ENCODE measurements at regions not wholly inside any gene's neighbourhood (a gene's known extent, or its start where the extent isn't known, plus 50 kb on each side); places are given as distances from the start of the nearest gene placed in this dataset.
A peak's percentile ranks its signal among the peaks of the same experiment; 100 is the strongest.
"Not testable (repeated sequence)": the region's sequence is repeated elsewhere in the genome, so short reads cannot be mapped to it uniquely, and the experiment has no call there.

DNA sequence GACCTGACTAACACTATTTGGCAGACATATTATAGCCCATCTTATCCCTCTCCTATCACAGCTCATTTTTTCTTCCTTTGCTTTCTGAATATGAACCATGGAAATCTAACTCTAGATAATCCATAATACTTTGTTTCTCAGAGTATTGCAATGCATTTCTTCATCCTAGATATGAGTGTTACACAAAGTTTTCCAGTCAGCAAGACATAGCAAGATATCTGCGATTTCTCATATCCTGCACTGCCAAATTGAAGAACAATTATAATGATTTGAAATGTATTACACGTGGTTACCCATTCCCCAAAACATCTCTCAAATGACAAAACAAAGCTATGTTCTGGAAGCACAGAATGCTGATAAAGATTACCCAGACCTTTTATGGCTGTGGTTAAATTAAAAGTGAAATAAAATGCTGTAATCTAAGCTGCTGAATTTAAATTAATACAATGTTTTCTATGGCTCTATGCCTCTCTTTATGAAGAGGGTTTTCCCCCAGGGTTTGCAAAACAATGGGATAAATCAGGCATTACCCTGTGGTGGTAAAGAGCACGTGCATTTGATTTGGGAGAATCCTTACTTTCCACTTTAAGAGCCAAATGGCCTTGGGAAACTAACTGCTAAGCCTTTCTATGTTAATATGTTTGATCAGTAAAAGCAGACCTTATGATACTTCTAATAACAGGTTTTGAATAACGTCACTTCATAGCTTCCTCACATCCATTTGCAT, 1291.0 kb upstream of the CNTN5 start:
- in situ Hi-C loops (cut with MboI; ENCODE audit: low pct_unique_long_range_greater_than_20kb, low sequenced_read_pairs): no loop called here
- DNase-seq: no peak

GRCh38 chr11:97732011-97732632, 1288.6 kb upstream of the CNTN5 start:
- in situ Hi-C loops (cut with MboI; ENCODE audit: low pct_unique_long_range_greater_than_20kb, low sequenced_read_pairs): no loop called here
- DNase-seq: no peak

- no peak for DNase-seq
- in situ Hi-C loops (cut with MboI; ENCODE audit: low pct_unique_long_range_greater_than_20kb, low sequenced_read_pairs): no loop called here
These were observed 1282.0 kb upstream of the CNTN5 start for GRCh38 chr11:97738751-97739150.

- in situ Hi-C loops (cut with MboI; ENCODE audit: low pct_unique_long_range_greater_than_20kb, low sequenced_read_pairs): no loop called here
- DNase-seq: peak; percentile 7
These were observed 1280.6 kb upstream of the CNTN5 start for GRCh38 chr11:97739932-97740800.

- in situ Hi-C loops (cut with MboI; ENCODE audit: low pct_unique_long_range_greater_than_20kb, low sequenced_read_pairs): no loop called here
- DNase-seq: no peak
These were observed 1280.0 kb upstream of the CNTN5 start for GRCh38 chr11:97740801-97741151.

- in situ Hi-C loops (cut with MboI; ENCODE audit: low pct_unique_long_range_greater_than_20kb, low sequenced_read_pairs): no loop called here
- DNase-seq: no peak
These were observed 1278.0 kb upstream of the CNTN5 start for GRCh38 chr11:97742717-97743116.

DNA sequence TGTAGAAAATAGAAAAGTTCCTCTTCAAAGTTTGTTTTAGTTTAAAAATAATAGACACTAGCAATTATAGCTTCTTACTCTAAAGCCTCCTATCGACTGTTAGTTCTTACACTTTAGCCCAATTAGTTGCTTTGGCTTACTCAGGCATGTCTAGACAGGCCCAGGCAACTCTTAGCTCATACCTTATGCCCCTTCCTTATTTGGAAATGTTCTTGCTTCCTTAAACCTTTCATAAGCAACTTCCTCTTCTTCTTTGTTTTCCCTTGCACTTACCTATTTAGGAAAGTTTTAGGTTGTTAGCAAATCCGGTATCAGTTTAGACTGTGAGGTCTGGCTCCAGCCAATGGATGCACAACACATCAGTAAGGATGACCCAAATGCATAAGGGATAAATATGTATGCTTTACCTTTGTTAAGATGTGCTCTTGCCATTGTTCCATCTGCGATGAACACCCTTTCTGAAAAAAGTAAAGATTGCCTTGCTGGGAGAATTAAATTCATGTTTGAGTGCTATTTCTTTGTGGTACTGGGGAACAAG, 1277.5 kb upstream of the CNTN5 start:
- peak; percentile 73 for DNase-seq

DNA sequence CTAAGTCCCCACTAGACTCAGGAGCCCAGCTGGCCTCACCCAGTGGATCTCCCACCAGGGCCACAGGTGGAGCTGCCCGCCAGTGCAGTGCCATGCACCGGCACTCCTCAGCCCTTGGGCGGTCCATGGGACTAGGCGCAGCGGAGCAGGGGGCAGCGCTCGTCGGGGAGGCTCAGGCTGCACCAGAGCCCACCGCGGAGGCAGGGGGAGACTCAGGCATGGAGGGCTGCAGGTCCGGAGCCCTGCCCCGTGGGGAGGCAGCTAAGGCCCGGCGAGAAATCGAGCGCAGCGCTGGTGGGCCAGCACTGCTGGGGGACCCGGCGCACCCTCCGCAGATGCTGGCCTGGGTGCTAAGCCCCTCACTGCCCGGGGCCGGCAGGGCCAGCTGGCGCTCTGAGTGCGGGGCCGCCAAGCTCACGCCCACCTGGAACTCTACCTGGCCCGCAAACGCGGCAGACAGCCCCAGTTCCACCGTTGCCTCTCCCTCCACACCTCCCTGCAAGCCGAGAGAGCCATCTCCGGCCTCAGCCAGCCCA, 1275.2 kb upstream of the CNTN5 start:
- no peak for DNase-seq
- in situ Hi-C loops (cut with MboI; ENCODE audit: low pct_unique_long_range_greater_than_20kb, low sequenced_read_pairs): no loop called here

More for the DNA sequence above, 1277.5 kb upstream of the CNTN5 start:
- in situ Hi-C loops (cut with MboI; ENCODE audit: low pct_unique_long_range_greater_than_20kb, low sequenced_read_pairs): no loop called here

DNA sequence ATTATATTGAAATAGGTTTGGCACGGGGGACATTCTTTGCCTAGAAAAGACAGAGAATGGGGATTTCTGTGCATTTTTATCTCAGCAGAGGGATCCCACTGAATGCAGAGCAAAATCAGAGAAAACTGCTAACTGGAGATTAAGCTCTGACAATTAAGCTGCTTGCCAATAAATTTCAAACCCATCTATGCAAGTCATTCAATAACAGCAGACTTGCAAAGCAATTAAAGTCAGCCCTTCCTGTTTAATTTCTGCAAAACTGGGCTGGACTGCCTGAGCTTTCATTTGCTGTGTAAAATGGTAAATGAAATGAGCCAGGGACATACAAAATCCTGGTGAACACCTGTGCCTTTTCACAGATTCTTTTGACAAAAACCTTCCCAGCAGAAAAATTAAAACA, 1273.9 kb upstream of the CNTN5 start:
- no peak for DNase-seq

GRCh38 chr11:97751405-97751804, 1269.3 kb upstream of the CNTN5 start:
- in situ Hi-C loops (cut with MboI; ENCODE audit: low pct_unique_long_range_greater_than_20kb, low sequenced_read_pairs): no loop called here
- DNase-seq: no peak

More for the DNA sequence above, 1273.9 kb upstream of the CNTN5 start:
- in situ Hi-C loops (cut with MboI; ENCODE audit: low pct_unique_long_range_greater_than_20kb, low sequenced_read_pairs): no loop called here

GRCh38 chr11:97751952-97752351, 1268.8 kb upstream of the CNTN5 start:
- no peak for DNase-seq
- in situ Hi-C loops (cut with MboI; ENCODE audit: low pct_unique_long_range_greater_than_20kb, low sequenced_read_pairs): no loop called here

- in situ Hi-C loops (cut with MboI; ENCODE audit: low pct_unique_long_range_greater_than_20kb, low sequenced_read_pairs): no loop called here
- DNase-seq: no peak
These were observed 1265.8 kb upstream of the CNTN5 start for GRCh38 chr11:97754976-97755375.

DNA sequence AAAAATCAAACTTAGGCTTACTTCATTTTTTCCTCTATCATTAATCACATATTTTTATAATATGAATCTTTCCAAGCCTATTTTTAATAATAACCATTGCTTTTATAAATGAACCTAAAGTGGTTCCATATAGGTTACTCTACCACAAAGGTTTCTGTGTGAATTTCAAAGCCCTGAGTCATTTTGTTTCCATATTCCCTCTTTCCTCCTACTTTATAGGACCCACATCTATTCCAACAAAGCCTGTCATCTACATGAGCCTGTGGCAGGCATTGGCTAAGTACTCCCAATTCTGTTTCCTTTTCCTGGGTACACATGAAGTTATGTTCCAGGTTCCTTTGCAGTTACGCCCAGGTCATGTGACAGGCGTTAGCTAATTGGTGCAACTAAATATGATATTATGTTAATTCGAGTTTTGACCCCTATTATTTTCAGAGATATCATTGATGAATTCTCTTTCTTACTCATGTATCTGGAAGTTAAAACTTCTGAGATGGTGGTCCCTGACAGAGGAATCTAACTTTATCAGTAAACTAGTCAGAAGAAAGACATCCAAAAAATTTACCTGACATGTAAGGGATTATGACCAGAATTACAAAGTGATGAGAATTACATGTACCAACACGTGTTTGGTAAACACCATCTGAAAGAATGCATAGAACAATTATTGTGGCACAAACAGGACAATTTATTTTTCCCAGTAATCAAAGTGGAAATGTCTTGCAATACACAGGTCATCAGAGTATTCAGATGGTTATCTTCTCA, 1264.0 kb upstream of the CNTN5 start:
- DNase-seq: no peak
- in situ Hi-C loops (cut with MboI; ENCODE audit: low pct_unique_long_range_greater_than_20kb, low sequenced_read_pairs): no loop called here

DNA sequence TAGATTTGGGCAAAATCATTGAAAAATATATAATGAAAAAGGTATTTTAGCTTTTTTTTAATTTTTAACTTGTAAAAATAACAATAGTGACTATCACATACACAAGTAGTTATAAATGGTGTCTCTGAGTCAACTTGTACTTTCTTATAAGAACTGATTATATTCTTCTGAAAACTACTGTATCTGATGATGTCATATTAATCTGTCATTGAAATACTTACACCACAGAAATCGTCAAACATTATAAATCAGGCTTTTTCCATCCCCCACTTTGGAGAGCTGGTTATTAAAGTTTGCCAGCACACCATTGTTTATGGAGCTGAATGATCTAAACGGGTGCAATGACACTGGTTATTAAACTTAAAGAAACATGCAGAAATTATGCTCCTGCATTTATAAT, 1259.6 kb upstream of the CNTN5 start:
- DNase-seq: no peak
- in situ Hi-C loops (cut with MboI; ENCODE audit: low pct_unique_long_range_greater_than_20kb, low sequenced_read_pairs): no loop called here

DNA sequence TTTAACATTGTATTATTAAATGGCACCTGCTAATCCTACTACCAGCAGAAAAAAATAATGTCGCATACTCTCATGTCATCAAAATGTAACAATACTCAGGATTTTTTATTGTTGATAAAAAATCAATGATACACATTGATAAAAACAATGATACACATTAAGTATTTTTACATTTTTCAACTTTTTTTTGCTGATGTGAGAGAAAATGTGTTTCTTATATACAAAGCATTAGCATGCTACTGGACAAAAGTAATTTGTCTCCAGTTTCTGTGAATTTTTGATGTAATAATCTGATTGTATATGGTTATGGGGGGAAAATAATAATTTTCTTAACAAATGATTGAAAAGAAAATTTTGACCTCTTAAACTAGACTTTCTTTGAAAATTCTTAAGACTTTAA, 1256.6 kb upstream of the CNTN5 start:
- no peak for DNase-seq
- in situ Hi-C loops (cut with MboI; ENCODE audit: low pct_unique_long_range_greater_than_20kb, low sequenced_read_pairs): no loop called here

DNA sequence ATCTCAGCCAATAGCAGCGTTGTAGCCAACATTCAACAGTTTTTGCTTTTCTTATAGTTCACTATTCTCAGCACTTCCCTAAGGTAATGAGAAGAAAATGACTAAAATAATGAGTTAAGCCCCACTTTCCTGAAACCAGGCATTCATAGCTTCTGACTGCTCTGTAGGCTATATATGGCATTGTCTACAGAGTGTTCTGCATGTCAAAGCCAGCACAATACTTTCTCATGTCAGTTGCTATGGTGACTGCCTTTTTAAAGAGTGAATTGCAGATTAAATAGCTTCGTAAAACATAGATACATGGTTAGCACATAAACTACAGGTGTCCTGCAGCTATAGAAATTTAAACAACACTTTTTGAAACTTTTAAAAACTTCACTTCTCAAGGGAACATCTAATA, 1256.1 kb upstream of the CNTN5 start:
- in situ Hi-C loops (cut with MboI; ENCODE audit: low pct_unique_long_range_greater_than_20kb, low sequenced_read_pairs): no loop called here
- DNase-seq: no peak

- no peak for DNase-seq
- in situ Hi-C loops (cut with MboI; ENCODE audit: low pct_unique_long_range_greater_than_20kb, low sequenced_read_pairs): no loop called here
These were observed 1250.2 kb upstream of the CNTN5 start for GRCh38 chr11:97770570-97770969.

- in situ Hi-C loops (cut with MboI; ENCODE audit: low pct_unique_long_range_greater_than_20kb, low sequenced_read_pairs): no loop called here
- DNase-seq: no peak
These were observed 1248.0 kb upstream of the CNTN5 start for GRCh38 chr11:97772705-97773104.

GRCh38 chr11:97784388-97784787, 1236.4 kb upstream of the CNTN5 start:
- DNase-seq; in situ Hi-C loops (cut with MboI; ENCODE audit: low pct_unique_long_range_greater_than_20kb, low sequenced_read_pairs): not testable (repeated sequence)

Data from KBM-7 (cell line).